IMR-90 (cell line): ENCODE measurements at regions not wholly inside any gene's neighbourhood (a gene's known extent, or its start where the extent isn't known, plus 50 kb on each side); places are given as distances from the start of the nearest gene placed in this dataset.

Source experiments
- ATAC-seq: fragments of 200-7000 bp; cut with Tn5 transposase; 2 replicates; pipeline ENCODE4 v1.9.1; 2020; ENCODE audit warnings: low read depth, mild to moderate bottlenecking, moderate library complexity
- BruUV-seq: library from RNA; stranded (reverse); fragments of 400-500 nt; replicated peaks from 2 replicates; lab custom pipeline; 2021; lab: Mats Ljungman, UMichigan
- CTCF ChIA-PET: fragments of 300-600 bp; formaldehyde crosslinking; extraction: SDS; loops from one replicate; lab custom pipeline; 2021; ENCODE audit warnings: antibody characterized with exemption; lab: Yijun Ruan, JAX
- POLR2A ChIA-PET: fragments of 300-600 bp; sonication (Branson Sonifier 250); formaldehyde crosslinking; loops from one replicate; lab custom pipeline; 2022; ENCODE audit warnings: antibody characterized with exemption; ENCODE audit not compliant: unreplicated experiment; lab: Charles Lee
- DNase-seq: peaks from one replicate; pipeline ENCODE4 v3.0.0; 2013
- H2AFZ ChIP-seq: replicated peaks from 2 replicates; pipeline ENCODE3; 2013; ENCODE audit warnings: low read length, mild to moderate bottlenecking; ENCODE audit not compliant: poor library complexity
- H2AK5ac ChIP-seq: 2 replicates; pipeline ENCODE4 v1.6.1; 2013; ENCODE audit warnings: low read depth, low read length, inconsistent platforms
- H2AK9ac ChIP-seq: replicated peaks from 2 replicates; pipeline ENCODE3; 2013; ENCODE audit warnings: mild to moderate bottlenecking, low read depth, low read length, moderate library complexity; ENCODE audit not compliant: poor library complexity
- H2BK120ac ChIP-seq: 2 replicates; pipeline ENCODE4 v1.6.1; 2013; ENCODE audit warnings: low read depth, low read length, inconsistent platforms
- H2BK15ac ChIP-seq: 3 replicates; pipeline ENCODE4 v1.6.1; 2013; ENCODE audit warnings: low read depth, low read length, inconsistent platforms
- H2BK20ac ChIP-seq: 2 replicates; pipeline ENCODE4 v1.6.1; 2013; ENCODE audit warnings: low read depth, mild to moderate bottlenecking, inconsistent platforms, low read length, moderate library complexity
- H2BK5ac ChIP-seq: 2 replicates; pipeline ENCODE4 v1.6.1; 2013; ENCODE audit warnings: mild to moderate bottlenecking, low read depth, low read length, inconsistent platforms; ENCODE audit not compliant: poor library complexity, severe bottlenecking
- H3K14ac ChIP-seq: replicated peaks from 2 replicates; pipeline ENCODE4 v1.6.1; 2013; ENCODE audit warnings: low read depth, low read length, inconsistent platforms
- H3K18ac ChIP-seq: 2 replicates; pipeline ENCODE4 v1.6.1; 2013; ENCODE audit warnings: low read depth, low read length, control low read depth
- H3K23ac ChIP-seq: 2 replicates; pipeline ENCODE4 v1.6.1; 2013; ENCODE audit warnings: low read depth, low read length, inconsistent platforms
- H3K27ac ChIP-seq: 2 replicates; pipeline ENCODE4 v1.5.1; 2013; ENCODE audit warnings: mild to moderate bottlenecking, control low read depth, low read length; ENCODE audit not compliant: insufficient read depth
- H3K27me3 ChIP-seq: 2 replicates; pipeline ENCODE4 v1.6.1; 2013; ENCODE audit warnings: low read length; ENCODE audit not compliant: control insufficient read depth, insufficient read depth
- H3K36me3 ChIP-seq: 2 replicates; pipeline ENCODE4 v1.6.1; 2013; ENCODE audit warnings: low read length, mixed read lengths; ENCODE audit not compliant: control insufficient read depth, insufficient read depth
- H3K4ac ChIP-seq: 2 replicates; pipeline ENCODE4 v1.6.1; 2013; ENCODE audit warnings: low read depth, low read length, inconsistent platforms
- H3K4me1 ChIP-seq: 2 replicates; pipeline ENCODE4 v1.6.1; 2013; ENCODE audit warnings: low read length, mixed read lengths; ENCODE audit not compliant: control insufficient read depth, insufficient read depth
- H3K4me2 ChIP-seq: 2 replicates; pipeline ENCODE4 v1.6.1; 2013; ENCODE audit warnings: low read depth, mild to moderate bottlenecking, control low read depth, low read length, moderate library complexity
- H3K4me3 ChIP-seq: 2 replicates; pipeline ENCODE4 v1.5.1; 2013; ENCODE audit warnings: low read depth, mild to moderate bottlenecking, control low read depth, low read length, moderate library complexity; ENCODE audit not compliant: insufficient read depth
- H3K56ac ChIP-seq: 2 replicates; pipeline ENCODE4 v1.6.1; 2013; ENCODE audit warnings: low read length, inconsistent platforms; ENCODE audit not compliant: insufficient read depth; ENCODE audit errors: extremely low read depth
- H3K79me1 ChIP-seq, 2 experiments: 2 replicates each; pipeline ENCODE4 v1.6.1; 2013; ENCODE audit warnings: low read length in 2 of 2, inconsistent platforms in 1 of 2, low read depth in 1 of 2
- H3K9ac ChIP-seq: 2 replicates; pipeline ENCODE4 v1.6.1; 2013; ENCODE audit warnings: low read depth, low read length, control low read depth
- H3K9me1 ChIP-seq: 2 replicates; pipeline ENCODE4 v1.6.1; 2013; ENCODE audit warnings: low read length, inconsistent platforms; ENCODE audit not compliant: insufficient read depth
- H3K9me3 ChIP-seq: 2 replicates; pipeline ENCODE4 v1.6.1; 2013; ENCODE audit warnings: low read length; ENCODE audit not compliant: control insufficient read depth, insufficient read depth
- H4K20me1 ChIP-seq: 2 replicates; pipeline ENCODE4 v1.6.1; 2013; ENCODE audit warnings: low read length, inconsistent platforms; ENCODE audit not compliant: insufficient read depth
- H4K5ac ChIP-seq: 2 replicates; pipeline ENCODE4 v1.6.1; 2013; ENCODE audit warnings: mild to moderate bottlenecking, low read depth, low read length, control low read depth
- H4K8ac ChIP-seq, 2 experiments: 2 replicates each; pipeline ENCODE4 v1.6.1; 2013; ENCODE audit warnings: low read depth in 2 of 2, low read length in 2 of 2, control low read depth in 1 of 2, inconsistent platforms in 1 of 2
- H4K91ac ChIP-seq: 2 replicates; pipeline ENCODE4 v1.6.1; 2013; ENCODE audit warnings: low read depth, low read length, inconsistent platforms; ENCODE audit not compliant: insufficient read depth
- BHLHE40 ChIP-seq: fragments of 150-350 bp; IDR thresholded peaks from 2 replicates; pipeline ENCODE4 v1.6.1; 2016; ENCODE audit warnings: mild to moderate bottlenecking, low read depth, low read length
- CHD1 ChIP-seq: IDR thresholded peaks from 2 replicates; pipeline ENCODE4 v1.6.1; 2012; ENCODE audit warnings: low read depth, low read length, improper control_type of control experiment
- MAFK ChIP-seq: IDR thresholded peaks from 2 replicates; pipeline ENCODE4 v1.6.1; 2012; ENCODE audit warnings: low read depth, low read length, improper control_type of control experiment
- MAZ ChIP-seq: IDR thresholded peaks from 2 replicates; pipeline ENCODE4 v1.6.1; 2012; ENCODE audit warnings: low read depth, mild to moderate bottlenecking, low read length, improper control_type of control experiment, moderate library complexity, borderline replicate concordance
- MXI1 ChIP-seq: IDR thresholded peaks from 2 replicates; pipeline ENCODE4 v1.6.1; 2012; ENCODE audit warnings: low read depth, mild to moderate bottlenecking, low read length, moderate library complexity, borderline replicate concordance
- NFE2L2 ChIP-seq: fragments of 150-350 bp; IDR thresholded peaks from 2 replicates; pipeline ENCODE4 v1.6.1; 2016; ENCODE audit warnings: low read depth, mild to moderate bottlenecking, low read length
- RAD21 ChIP-seq: IDR thresholded peaks from 2 replicates; pipeline ENCODE4 v1.6.1; 2012; ENCODE audit warnings: low read length, improper control_type of control experiment
- RCOR1 ChIP-seq: IDR thresholded peaks from 2 replicates; pipeline ENCODE4 v1.6.1; 2012; ENCODE audit warnings: mild to moderate bottlenecking, low read length, improper control_type of control experiment; ENCODE audit not compliant: insufficient replicate concordance
- RFX5 ChIP-seq: IDR thresholded peaks from 2 replicates; pipeline ENCODE4 v1.8.0; 2012; ENCODE audit warnings: low read depth, mild to moderate bottlenecking, low read length, moderate library complexity
- WGBS, 2 experiments: methylation state at CpG; one replicate each; pipeline versions ENCODE4 v1.1.5 to v1.1.7; 2013; ENCODE audit warnings: missing lambda C conversion rate in 2 of 2; ENCODE audit not compliant: insufficient read length in 1 of 2; ENCODE audit errors: extremely low coverage in 2 of 2; 5-methylcytosine and 5-hydroxymethylcytosine counted together
- dilution Hi-C: fragments of 300-500 bp; cut with HindIII; formaldehyde crosslinking; loops from one replicate; pipeline ENCODE4 v1.14.3; 2018; ENCODE audit warnings: low sequenced_read_pairs; ENCODE audit not compliant: unreplicated experiment
- in situ Hi-C: fragments of 300-500 bp; cut with MboI; formaldehyde crosslinking; loops from 3 replicates; pipeline ENCODE4 v1.14.3; 2019; ENCODE audit warnings: low sequenced_read_pairs, inconsistent platforms, mixed read lengths
- intact Hi-C: fragments of 100-400 bp; cut with micrococcal nuclease; formaldehyde crosslinking; loops from 2 replicates; pipeline ENCODE4 v1.10.0; 2022

GRCh38 chr5:75886706-75887105 is 169.5 kb upstream of the POC5 start:
- Histone ChIP-seq H3K4me3 (no peak overlapping the region), H4K91ac (no peak overlapping the region), H2BK15ac (no peak overlapping the region), H2AK5ac (no peak overlapping the region), H3K4me1 (no peaks in the 10 kb centered on the region), H3K27me3 (no peaks in the 10 kb centered on the region), H3K56ac (no peak overlapping the region), H3K79me1 (no peaks in the 10 kb centered on the region), H3K36me3 (no peaks in the 10 kb centered on the region), H4K8ac (no peak overlapping the region), H3K18ac (no peak overlapping the region), H3K27ac (no peak overlapping the region), H3K9me3 (no peaks in the 10 kb centered on the region; the same call in 1 of the 2 replicates), H3K23ac (no peak overlapping the region), H4K20me1 (no peaks in the 10 kb centered on the region), H2BK5ac (no peak overlapping the region), H3K4ac (no peak overlapping the region), H3K4me2 (no peak overlapping the region), H2BK20ac (no peak overlapping the region), H3K14ac (no peak overlapping the region), H2BK120ac (no peak overlapping the region), H2AK9ac (no peak overlapping the region), H3K9ac (no peak overlapping the region), H4K5ac (no peak overlapping the region), H2AFZ (no peak overlapping the region), H3K9me1 (no peaks in the 10 kb centered on the region)
- CTCF ChIA-PET, result no interaction called here
- no CpG with 5 or more reads among the region's 2 CpGs for WGBS, 2 experiments
- TF ChIP-seq NFE2L2 (no peak), CHD1 (no peak), BHLHE40 (no peak), RFX5 (no peak), MAFK (no peak), RAD21 (no peak), MXI1 (no peak), RCOR1 (no peak), MAZ (no peak)
- POLR2A ChIA-PET, result interaction anchor here (0.6 kb wide), 1 partner anchor 540 kb away, joined by 3 read pairs; no protein-coding TSS in a partner anchor
- intact Hi-C loops (no loop called here), in situ Hi-C loops (no loop called here), dilution Hi-C loops (no loop called here)
- DNase-seq, result no peak
- ATAC-seq, result no peak
- BruUV-seq, result no TSS peak
